ENCODE measurements at regions not wholly inside any gene's neighbourhood (a gene's known extent, or its start where the extent isn't known, plus 50 kb on each side); places are given as distances from the start of the nearest gene placed in this dataset.

- Mint-ChIP-seq H3K27me3 (no peaks in the 10 kb centered on the region), H3K9me3 (peaks cover 3% of the 10 kb centered on the region), H3K27ac (no peak overlapping the region), H3K4me1 (peaks cover 2% of the 10 kb centered on the region), H3K36me3 (no peaks in the 10 kb centered on the region), H3K4me3 (no peak overlapping the region)
- ATAC-seq (ENCODE audit: low read depth) = no peak
- DNase-seq (ENCODE audit: low spot score in 2 of 2) = no peak
These were observed 246.5 kb downstream of the PPP1R2C start for GRCh38 chrX:42531441-42531840.

- no peaks in the 10 kb centered on the region for H3K27me3 Mint-ChIP-seq
- H3K36me3 Mint-ChIP-seq = no peaks in the 10 kb centered on the region
- H3K4me1 Mint-ChIP-seq = peaks cover 2% of the 10 kb centered on the region
- H3K27ac Mint-ChIP-seq = no peak overlapping the region
- no peak for DNase-seq (ENCODE audit: low spot score in 2 of 2)
- peaks cover 3% of the 10 kb centered on the region for H3K9me3 Mint-ChIP-seq
- no peak for ATAC-seq (ENCODE audit: low read depth)
- no peak overlapping the region for H3K4me3 Mint-ChIP-seq
These were observed 247.9 kb downstream of the PPP1R2C start for GRCh38 chrX:42530027-42530426.

- Mint-ChIP-seq H3K9me3 (peaks cover 3% of the 10 kb centered on the region), H3K4me3 (no peak overlapping the region), H3K27ac (no peak overlapping the region), H3K27me3 (no peaks in the 10 kb centered on the region), H3K36me3 (no peaks in the 10 kb centered on the region), H3K4me1 (peaks cover 2% of the 10 kb centered on the region)
- ATAC-seq (ENCODE audit: low read depth) (no peak), DNase-seq (ENCODE audit: low spot score in 2 of 2) (no peak)
These were observed 253.6 kb downstream of the PPP1R2C start for GRCh38 chrX:42524379-42524778.

GRCh38 chrX:42519666-42520231, 258.2 kb downstream of the PPP1R2C start:
- Mint-ChIP-seq H3K9me3 (no peaks in the 10 kb centered on the region), H3K27ac (no peak overlapping the region), H3K4me1 (peaks cover 2% of the 10 kb centered on the region), H3K4me3 (no peak overlapping the region), H3K36me3 (no peaks in the 10 kb centered on the region), H3K27me3 (no peaks in the 10 kb centered on the region)
- DNase-seq (ENCODE audit: low spot score in 2 of 2) (no peak), ATAC-seq (ENCODE audit: low read depth) (no peak)

- DNase-seq (ENCODE audit: low spot score in 2 of 2) (no peak), ATAC-seq (ENCODE audit: low read depth) (no peak)
- Mint-ChIP-seq H3K4me1 (no peaks in the 10 kb centered on the region), H3K27me3 (no peaks in the 10 kb centered on the region), H3K9me3 (no peaks in the 10 kb centered on the region), H3K27ac (no peak overlapping the region), H3K4me3 (no peak overlapping the region), H3K36me3 (no peaks in the 10 kb centered on the region)
These were observed 262.0 kb downstream of the PPP1R2C start for GRCh38 chrX:42515939-42516338.

GRCh38 chrX:42505016-42505415, 272.9 kb downstream of the PPP1R2C start:
- ATAC-seq (ENCODE audit: low read depth) = no peak
- H3K27me3 Mint-ChIP-seq = no peaks in the 10 kb centered on the region
- H3K27ac Mint-ChIP-seq = no peak overlapping the region
- H3K9me3 Mint-ChIP-seq = peaks cover 9% of the 10 kb centered on the region
- DNase-seq (ENCODE audit: low spot score in 2 of 2) = no peak
- peaks cover 5% of the 10 kb centered on the region for H3K36me3 Mint-ChIP-seq
- H3K4me3 Mint-ChIP-seq = no peak overlapping the region
- peaks cover 10% of the 10 kb centered on the region for H3K4me1 Mint-ChIP-seq

GRCh38 chrX:42499620-42500019, 278.3 kb downstream of the PPP1R2C start:
- ATAC-seq (ENCODE audit: low read depth) (peak; percentile 19), DNase-seq (ENCODE audit: low spot score in 2 of 2) (no peak)
- Mint-ChIP-seq H3K4me3 (no peak overlapping the region), H3K27me3 (no peaks in the 10 kb centered on the region), H3K36me3 (no peaks in the 10 kb centered on the region), H3K4me1 (peaks cover 3% of the 10 kb centered on the region), H3K27ac (no peak overlapping the region), H3K9me3 (peaks cover 1% of the 10 kb centered on the region)

GRCh38 chrX:42497356-42497755, 280.6 kb downstream of the PPP1R2C start:
- Mint-ChIP-seq H3K4me3 (no peak overlapping the region), H3K27me3 (no peaks in the 10 kb centered on the region), H3K9me3 (no peaks in the 10 kb centered on the region), H3K27ac (no peak overlapping the region), H3K4me1 (peaks cover 3% of the 10 kb centered on the region), H3K36me3 (no peaks in the 10 kb centered on the region)
- DNase-seq (ENCODE audit: low spot score in 2 of 2) = no peak
- no peak for ATAC-seq (ENCODE audit: low read depth)

- Mint-ChIP-seq H3K4me1 (peaks cover 6% of the 10 kb centered on the region), H3K9me3 (no peaks in the 10 kb centered on the region), H3K4me3 (no peak overlapping the region), H3K36me3 (no peaks in the 10 kb centered on the region), H3K27me3 (no peaks in the 10 kb centered on the region), H3K27ac (no peak overlapping the region)
- DNase-seq (ENCODE audit: low spot score in 2 of 2) (no peak), ATAC-seq (ENCODE audit: low read depth) (no peak)
These were observed 281.7 kb downstream of the PPP1R2C start for GRCh38 chrX:42496239-42496638.

GRCh38 chrX:42495139-42495538, 282.8 kb downstream of the PPP1R2C start:
- ATAC-seq (ENCODE audit: low read depth) = no peak
- Mint-ChIP-seq H3K9me3 (no peaks in the 10 kb centered on the region), H3K36me3 (no peaks in the 10 kb centered on the region), H3K4me3 (no peak overlapping the region), H3K4me1 (peaks cover 11% of the 10 kb centered on the region), H3K27ac (no peak overlapping the region), H3K27me3 (no peaks in the 10 kb centered on the region)
- no peak for DNase-seq (ENCODE audit: low spot score in 2 of 2)

GRCh38 chrX:42491137-42491907, 286.6 kb downstream of the PPP1R2C start:
- ATAC-seq (ENCODE audit: low read depth) = peak; percentile 68
- H3K4me3 Mint-ChIP-seq = no peak overlapping the region

GRCh38 chrX:42490111-42490510, 287.9 kb downstream of the PPP1R2C start:
- Mint-ChIP-seq H3K27me3 (no peaks in the 10 kb centered on the region), H3K27ac (no peak overlapping the region), H3K36me3 (no peaks in the 10 kb centered on the region), H3K4me1 (peaks cover 14% of the 10 kb centered on the region), H3K9me3 (no peaks in the 10 kb centered on the region), H3K4me3 (no peak overlapping the region)
- ATAC-seq (ENCODE audit: low read depth) (no peak), DNase-seq (ENCODE audit: low spot score in 2 of 2) (no peak)

More at GRCh38 chrX:42491137-42491907, 286.6 kb downstream of the PPP1R2C start:
- H3K27ac Mint-ChIP-seq = peak overlapping the region; percentile 70
- DNase-seq (ENCODE audit: low spot score in 2 of 2) = no peak
- H3K36me3 Mint-ChIP-seq = no peaks in the 10 kb centered on the region
- no peaks in the 10 kb centered on the region for H3K9me3 Mint-ChIP-seq
- H3K4me1 Mint-ChIP-seq = peaks cover 14% of the 10 kb centered on the region
- no peaks in the 10 kb centered on the region for H3K27me3 Mint-ChIP-seq

GRCh38 chrX:42485601-42486000, 292.4 kb downstream of the PPP1R2C start:
- Mint-ChIP-seq H3K4me3 (no peak overlapping the region), H3K9me3 (peaks cover 3% of the 10 kb centered on the region), H3K36me3 (no peaks in the 10 kb centered on the region), H3K27me3 (peaks cover 3% of the 10 kb centered on the region), H3K4me1 (peaks cover 10% of the 10 kb centered on the region), H3K27ac (no peak overlapping the region)
- ATAC-seq (ENCODE audit: low read depth) (no peak), DNase-seq (ENCODE audit: low spot score in 2 of 2) (no peak)

GRCh38 chrX:42484233-42484632, 293.7 kb downstream of the PPP1R2C start:
- Mint-ChIP-seq H3K27ac (no peak overlapping the region), H3K27me3 (peaks cover 3% of the 10 kb centered on the region), H3K4me1 (peaks cover 8% of the 10 kb centered on the region), H3K9me3 (peaks cover 3% of the 10 kb centered on the region), H3K36me3 (no peaks in the 10 kb centered on the region), H3K4me3 (no peak overlapping the region)
- no peak for ATAC-seq (ENCODE audit: low read depth)
- no peak for DNase-seq (ENCODE audit: low spot score in 2 of 2)

- Mint-ChIP-seq H3K4me3 (no peak overlapping the region), H3K36me3 (no peaks in the 10 kb centered on the region), H3K9me3 (no peaks in the 10 kb centered on the region), H3K27ac (no peak overlapping the region), H3K4me1 (peaks cover 8% of the 10 kb centered on the region), H3K27me3 (no peaks in the 10 kb centered on the region)
- no peak for DNase-seq (ENCODE audit: low spot score in 2 of 2)
- ATAC-seq (ENCODE audit: low read depth) = no peak
These were observed 300.6 kb downstream of the PPP1R2C start for GRCh38 chrX:42477396-42477795.

Data from memory B cell (primary cell).